Trophoblast cell (in vitro differentiated cells and primary cell): ENCODE measurements at regions not wholly inside any gene's neighbourhood (a gene's known extent, or its start where the extent isn't known, plus 50 kb on each side); places are given as distances from the start of the nearest gene placed in this dataset.

Experiments
- DNase-seq, 2 donors: peaks; one replicate each; pipeline ENCODE4 v3.0.0-alpha.2; 2016
- H2AFZ ChIP-seq: 2 replicates; pipeline ENCODE4 v1.6.1; 2013; ENCODE audit warnings: low read length, moderate library complexity, mild to moderate bottlenecking; ENCODE audit not compliant: insufficient read depth, poor library complexity
- H2AK5ac ChIP-seq: 2 replicates; pipeline ENCODE4 v1.6.1; 2013; ENCODE audit warnings: mild to moderate bottlenecking, low read length
- H2BK120ac ChIP-seq: 2 replicates; pipeline ENCODE4 v1.6.1; 2013; ENCODE audit warnings: low read length, mild to moderate bottlenecking, moderate library complexity; ENCODE audit not compliant: insufficient read depth, poor library complexity
- H2BK12ac ChIP-seq: 2 replicates; pipeline ENCODE4 v1.6.1; 2013; ENCODE audit warnings: mild to moderate bottlenecking, low read length, moderate library complexity
- H2BK5ac ChIP-seq: 2 replicates; pipeline ENCODE4 v1.6.1; 2013; ENCODE audit warnings: low read length, low read depth, moderate library complexity, mild to moderate bottlenecking; ENCODE audit not compliant: poor library complexity
- H3K14ac ChIP-seq: 2 replicates; pipeline ENCODE4 v1.6.1; 2013; ENCODE audit warnings: mild to moderate bottlenecking, low read length
- H3K18ac ChIP-seq: 2 replicates; pipeline ENCODE4 v1.6.1; 2013; ENCODE audit warnings: mild to moderate bottlenecking, low read length
- H3K23ac ChIP-seq: 2 replicates; pipeline ENCODE4 v1.6.1; 2013; ENCODE audit warnings: low read length
- H3K27ac ChIP-seq: 2 replicates; pipeline ENCODE4 v1.5.1; 2013; ENCODE audit warnings: low read depth, mild to moderate bottlenecking, inconsistent platforms, low read length, moderate library complexity
- H3K27me3 ChIP-seq: 2 replicates; pipeline ENCODE4 v1.6.1; 2013; ENCODE audit warnings: inconsistent platforms, mild to moderate bottlenecking, low read length, moderate library complexity; ENCODE audit not compliant: insufficient read depth
- H3K36me3 ChIP-seq, 2 experiments: 1 replicate in 1 of 2; 2 replicates in 1 of 2; pipeline ENCODE4 v1.6.1; 2013; ENCODE audit warnings: low read length in 2 of 2, mild to moderate bottlenecking in 2 of 2, moderate library complexity in 1 of 2; ENCODE audit not compliant: insufficient read depth in 2 of 2, control insufficient read depth in 1 of 2
- H3K4ac ChIP-seq: 2 replicates; pipeline ENCODE4 v1.6.1; 2013; ENCODE audit warnings: low read depth, mild to moderate bottlenecking, low read length, moderate library complexity
- H3K4me1 ChIP-seq, 2 experiments: 1 replicate in 1 of 2; 2 replicates in 1 of 2; pipeline ENCODE4 v1.6.1; 2013; ENCODE audit warnings: low read length in 2 of 2, mild to moderate bottlenecking in 2 of 2, moderate library complexity in 1 of 2; ENCODE audit not compliant: insufficient read depth in 2 of 2, control insufficient read depth in 1 of 2
- H3K4me2 ChIP-seq: 2 replicates; pipeline ENCODE4 v1.6.1; 2013; ENCODE audit warnings: inconsistent platforms, mild to moderate bottlenecking, low read length, moderate library complexity
- H3K4me3 ChIP-seq: 2 replicates; pipeline ENCODE4 v1.5.1; 2013; ENCODE audit warnings: mild to moderate bottlenecking, low read depth, low read length, inconsistent platforms
- H3K79me1 ChIP-seq: one replicate; pipeline ENCODE4 v1.6.1; 2013; ENCODE audit warnings: low read length
- H3K79me2 ChIP-seq: 2 replicates; pipeline ENCODE4 v1.6.1; 2013; ENCODE audit warnings: low read length, mild to moderate bottlenecking; ENCODE audit not compliant: control insufficient read depth, insufficient read depth, poor library complexity
- H3K9ac ChIP-seq: 2 replicates; pipeline ENCODE4 v1.6.1; 2013; ENCODE audit warnings: mild to moderate bottlenecking, low read length
- H3K9me3 ChIP-seq: 2 replicates; pipeline ENCODE4 v1.6.1; 2013; ENCODE audit warnings: low read depth, mild to moderate bottlenecking, control low read depth, inconsistent platforms, low read length; ENCODE audit not compliant: insufficient read depth
- H4K12ac ChIP-seq: 2 replicates; pipeline ENCODE4 v1.6.1; 2013; ENCODE audit warnings: low read depth, mild to moderate bottlenecking, low read length, moderate library complexity
- H4K8ac ChIP-seq: 2 replicates; pipeline ENCODE4 v1.6.1; 2013; ENCODE audit warnings: low read depth, mild to moderate bottlenecking, low read length, moderate library complexity
- H4K91ac ChIP-seq: one replicate; pipeline ENCODE4 v1.6.1; 2013; ENCODE audit warnings: low read depth, mild to moderate bottlenecking, low read length, moderate library complexity
- WGBS: extraction: QIAGEN DNeasy Blood & Tissue Kit; methylation state at CpG from one replicate; pipeline ENCODE4 v1.1.7; 2013; ENCODE audit warnings: missing lambda C conversion rate; ENCODE audit not compliant: insufficient read length, insufficient coverage; ENCODE audit errors: extremely low coverage; 5-methylcytosine and 5-hydroxymethylcytosine counted together

GRCh38 chr13:57352114-57352513 lies 185.1 kb downstream of the PRR20E start:
- no peak overlapping the region for H3K18ac ChIP-seq
- H3K4me3 ChIP-seq, result no peak overlapping the region
- H3K27ac ChIP-seq, result no peak overlapping the region
- peaks cover 5% of the 10 kb centered on the region for H3K79me1 ChIP-seq
- no peak for DNase-seq
- H3K79me2 ChIP-seq, result no peaks in the 10 kb centered on the region
- no peak overlapping the region for H3K4me2 ChIP-seq
- no peaks in the 10 kb centered on the region for H3K9me3 ChIP-seq
- H3K14ac ChIP-seq, result no peak overlapping the region
- no peak overlapping the region for H3K23ac ChIP-seq
- H4K91ac ChIP-seq, result no peak overlapping the region
- WGBS, result no CpG with 5 or more reads among the region's 1 CpG
- no peak overlapping the region for H2BK5ac ChIP-seq
- no peak overlapping the region for H2AK5ac ChIP-seq
- no peaks in the 10 kb centered on the region for H3K27me3 ChIP-seq
- H4K8ac ChIP-seq, result no peak overlapping the region
- H3K4ac ChIP-seq, result no peak overlapping the region
- H3K36me3 ChIP-seq, result no peaks in the 10 kb centered on the region
- peaks cover 0 to 8% of the 10 kb centered on the region in 2 experiments for H3K4me1 ChIP-seq
- H3K9ac ChIP-seq, result no peak overlapping the region
- H2AFZ ChIP-seq, result no peak overlapping the region
- no peak overlapping the region for H2BK120ac ChIP-seq
- H4K12ac ChIP-seq, result no peak overlapping the region
- no peak overlapping the region for H2BK12ac ChIP-seq

GRCh38 chr13:57353831-57354230 lies 186.8 kb downstream of the PRR20E start:
- H3K4me1 ChIP-seq, result no peaks in the 10 kb centered on the region
- no peak overlapping the region for H3K4ac ChIP-seq
- no peak overlapping the region for H2BK12ac ChIP-seq
- H2AK5ac ChIP-seq, result no peak overlapping the region
- H4K12ac ChIP-seq, result no peak overlapping the region
- no peak overlapping the region for H3K4me3 ChIP-seq
- no peak for DNase-seq
- H3K4me2 ChIP-seq, result no peak overlapping the region
- no peak overlapping the region for H3K27ac ChIP-seq
- no peak overlapping the region for H3K18ac ChIP-seq
- H3K79me1 ChIP-seq, result no peaks in the 10 kb centered on the region
- H4K91ac ChIP-seq, result no peak overlapping the region
- H3K9me3 ChIP-seq, result no peaks in the 10 kb centered on the region
- no peak overlapping the region for H3K9ac ChIP-seq
- no peak overlapping the region for H4K8ac ChIP-seq
- H3K23ac ChIP-seq, result no peak overlapping the region
- WGBS, result no CpG with 5 or more reads among the region's 3 CpGs
- H2BK120ac ChIP-seq, result no peak overlapping the region
- no peak overlapping the region for H3K14ac ChIP-seq
- H2BK5ac ChIP-seq, result no peak overlapping the region
- no peaks in the 10 kb centered on the region for H3K79me2 ChIP-seq
- no peak overlapping the region for H2AFZ ChIP-seq
- no peaks in the 10 kb centered on the region for H3K36me3 ChIP-seq
- no peaks in the 10 kb centered on the region for H3K27me3 ChIP-seq

GRCh38 chr13:57375876-57376275 lies 208.9 kb downstream of the PRR20E start:
- Histone ChIP-seq H2AK5ac (no peak overlapping the region), H3K4me1 (no peaks in the 10 kb centered on the region), H2AFZ (no peak overlapping the region), H3K36me3 (no peaks in the 10 kb centered on the region), H3K79me2 (no peaks in the 10 kb centered on the region), H3K27ac (no peak overlapping the region), H2BK5ac (no peak overlapping the region), H4K12ac (no peak overlapping the region), H3K4me2 (no peak overlapping the region), H3K27me3 (no peaks in the 10 kb centered on the region), H3K4me3 (no peak overlapping the region), H3K4ac (no peak overlapping the region), H2BK12ac (no peak overlapping the region), H3K79me1 (no peaks in the 10 kb centered on the region), H3K14ac (no peak overlapping the region), H3K23ac (no peak overlapping the region), H2BK120ac (no peak overlapping the region), H3K18ac (no peak overlapping the region), H4K91ac (no peak overlapping the region), H3K9me3 (no peaks in the 10 kb centered on the region), H4K8ac (no peak overlapping the region), H3K9ac (no peak overlapping the region)
- no peak for DNase-seq
- WGBS, result no CpG with 5 or more reads among the region's 2 CpGs

- peaks cover 4 to 5% of the 10 kb centered on the region in 2 experiments for H3K4me1 ChIP-seq
- H2AK5ac ChIP-seq, result no peak overlapping the region
- H3K14ac ChIP-seq, result no peak overlapping the region
- WGBS, result no CpG with 5 or more reads among the region's 2 CpGs
- H3K36me3 ChIP-seq, result no peaks in the 10 kb centered on the region
- no peak overlapping the region for H3K18ac ChIP-seq
- H3K27ac ChIP-seq, result no peak overlapping the region
- DNase-seq, result no peak
- H3K79me2 ChIP-seq, result no peaks in the 10 kb centered on the region
- no peak overlapping the region for H3K4ac ChIP-seq
- no peak overlapping the region for H4K91ac ChIP-seq
- H2AFZ ChIP-seq, result no peak overlapping the region
- H3K4me3 ChIP-seq, result no peak overlapping the region
- no peak overlapping the region for H4K8ac ChIP-seq
- no peak overlapping the region for H4K12ac ChIP-seq
- H2BK120ac ChIP-seq, result no peak overlapping the region
- no peak overlapping the region for H2BK5ac ChIP-seq
- H3K27me3 ChIP-seq, result no peaks in the 10 kb centered on the region
- no peak overlapping the region for H3K4me2 ChIP-seq
- no peak overlapping the region for H3K9ac ChIP-seq
- peaks cover 1% of the 10 kb centered on the region for H3K9me3 ChIP-seq
- H3K23ac ChIP-seq, result no peak overlapping the region
- H3K79me1 ChIP-seq, result no peaks in the 10 kb centered on the region
- no peak overlapping the region for H2BK12ac ChIP-seq
These were observed 223.2 kb upstream of the PCDH17 start for GRCh38 chr13:57408312-57408711.
